ENCODE measurements at regions not wholly inside any gene's neighbourhood (a gene's known extent, or its start where the extent isn't known, plus 50 kb on each side); places are given as distances from the start of the nearest gene placed in this dataset.

DNA sequence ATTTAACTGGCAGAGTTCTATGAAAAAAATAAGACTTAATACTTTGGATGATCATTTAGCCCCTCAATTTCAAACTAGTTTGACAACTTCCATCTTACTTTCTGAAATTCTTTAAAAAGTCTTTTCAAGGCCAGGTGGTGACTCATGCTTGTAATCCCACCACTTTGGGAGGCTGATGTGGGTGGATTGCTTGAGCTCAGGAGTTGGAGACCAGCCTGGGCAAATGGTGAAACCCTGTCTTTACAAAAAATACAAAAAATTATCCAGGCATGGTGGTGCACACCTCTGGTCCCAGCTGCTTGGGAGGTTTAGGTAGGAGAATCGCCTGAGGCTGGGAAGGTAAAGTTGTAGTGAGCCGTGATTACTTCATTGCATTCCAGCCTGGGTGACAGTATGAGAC is 154.4 kb downstream of the TANC2 start:
- no peak for TF ChIP-seq CTCF (IDR thresholded peaks at IDR 0.05)
- Histone ChIP-seq H3K4me3 (ENCODE audit: low read depth in 1 of 2, low read length in 1 of 2) (no peak overlapping the region), H3K9me3 (no peaks in the 10 kb centered on the region), H3K4me1 (ENCODE audit: control insufficient read depth in 1 of 2, insufficient read depth in 1 of 2, low read depth in 1 of 2, low read length in 1 of 2) (no peaks in the 10 kb centered on the region), H3K27me3 (no peaks in the 10 kb centered on the region), H3K36me3 (no peaks in the 10 kb centered on the region), H3K27ac (no peak overlapping the region)

- H3K27me3 ChIP-seq: no peaks in the 10 kb centered on the region
Measured at GRCh38 chr17:63124536-63124935, 158.5 kb downstream of the TANC2 start.

GRCh38 chr17:63124958-63125357 is 158.9 kb downstream of the TANC2 start:
- no peaks in the 10 kb centered on the region for H3K4me1 ChIP-seq (ENCODE audit: control insufficient read depth in 1 of 2, insufficient read depth in 1 of 2, low read depth in 1 of 2, low read length in 1 of 2)
- H3K36me3 ChIP-seq: no peaks in the 10 kb centered on the region
- no peaks in the 10 kb centered on the region for H3K27me3 ChIP-seq
- H3K9me3 ChIP-seq: no peaks in the 10 kb centered on the region
- H3K4me3 ChIP-seq (ENCODE audit: low read depth in 1 of 2, low read length in 1 of 2): no peak overlapping the region
- no peak overlapping the region for H3K27ac ChIP-seq
- TF ChIP-seq CTCF (IDR thresholded peaks at IDR 0.05): no peak

More at GRCh38 chr17:63124536-63124935, 158.5 kb downstream of the TANC2 start:
- Histone ChIP-seq H3K4me1 (ENCODE audit: control insufficient read depth in 1 of 2, insufficient read depth in 1 of 2, low read depth in 1 of 2, low read length in 1 of 2) (no peaks in the 10 kb centered on the region), H3K4me3 (ENCODE audit: low read depth in 1 of 2, low read length in 1 of 2) (no peak overlapping the region), H3K27ac (no peak overlapping the region), H3K9me3 (no peaks in the 10 kb centered on the region), H3K36me3 (no peaks in the 10 kb centered on the region)
- TF ChIP-seq CTCF (IDR thresholded peaks at IDR 0.05): no peak

DNA sequence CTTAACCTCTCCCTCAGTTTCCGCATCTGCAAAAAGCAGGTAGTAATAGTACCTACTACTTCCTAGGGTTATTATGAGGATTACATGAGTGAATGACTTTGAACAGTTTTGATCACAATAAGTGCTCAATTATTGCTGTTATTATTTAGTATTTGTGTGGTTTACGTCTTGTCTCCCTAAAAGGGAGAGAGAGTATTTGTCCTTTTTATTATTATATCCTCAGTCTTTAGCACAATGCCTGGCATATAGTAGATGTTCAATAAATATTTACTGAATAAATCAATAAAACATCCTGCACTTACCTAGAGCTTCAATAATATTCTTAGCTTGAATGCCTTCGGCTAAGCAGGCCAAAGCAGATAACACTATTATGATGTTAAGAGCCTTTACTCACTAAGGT is 160.0 kb downstream of the TANC2 start:
- no peak overlapping the region for H3K4me3 ChIP-seq (ENCODE audit: low read depth in 1 of 2, low read length in 1 of 2)
- no peaks in the 10 kb centered on the region for H3K36me3 ChIP-seq
- no peak for TF ChIP-seq CTCF (IDR thresholded peaks at IDR 0.05)
- H3K27me3 ChIP-seq: no peaks in the 10 kb centered on the region
- H3K9me3 ChIP-seq: no peaks in the 10 kb centered on the region
- H3K27ac ChIP-seq: no peak overlapping the region
- H3K4me1 ChIP-seq (ENCODE audit: control insufficient read depth in 1 of 2, insufficient read depth in 1 of 2, low read depth in 1 of 2, low read length in 1 of 2): no peaks in the 10 kb centered on the region

- H3K9me3 ChIP-seq: no peaks in the 10 kb centered on the region
- no peaks in the 10 kb centered on the region for H3K36me3 ChIP-seq
- H3K4me3 ChIP-seq (ENCODE audit: low read depth in 1 of 2, low read length in 1 of 2): no peak overlapping the region
- no peaks in the 10 kb centered on the region for H3K27me3 ChIP-seq
- H3K27ac ChIP-seq: no peak overlapping the region
- no peak for TF ChIP-seq CTCF (IDR thresholded peaks at IDR 0.05)
- no peaks in the 10 kb centered on the region for H3K4me1 ChIP-seq (ENCODE audit: control insufficient read depth in 1 of 2, insufficient read depth in 1 of 2, low read depth in 1 of 2, low read length in 1 of 2)
Measured at GRCh38 chr17:63126607-63127006, 160.6 kb downstream of the TANC2 start.

DNA sequence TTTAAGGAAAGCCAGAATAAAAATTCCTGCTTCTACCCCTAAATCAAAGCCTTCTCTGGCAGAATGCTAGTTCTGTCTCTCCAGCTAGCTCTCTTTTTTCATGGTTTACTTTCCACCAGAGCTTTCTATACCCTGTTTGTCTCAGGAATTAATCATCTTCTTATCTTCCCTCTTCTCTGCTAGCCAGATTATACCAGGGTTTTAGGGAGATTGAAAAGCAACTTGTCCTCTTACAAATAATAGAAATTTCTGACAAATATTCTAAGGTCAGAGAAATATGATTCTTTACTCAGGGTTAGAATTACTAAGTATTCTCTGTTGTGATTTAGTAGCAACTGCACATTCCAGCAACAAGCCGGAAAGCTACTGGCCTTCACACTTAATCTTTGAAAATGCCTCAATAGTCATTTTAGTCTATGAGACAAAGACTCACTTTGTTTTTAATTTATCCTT is 166.4 kb downstream of the TANC2 start:
- H3K27me3 ChIP-seq: no peaks in the 10 kb centered on the region
- no peak overlapping the region for H3K4me3 ChIP-seq (ENCODE audit: low read depth in 1 of 2, low read length in 1 of 2)
- no peaks in the 10 kb centered on the region for H3K9me3 ChIP-seq
- no peaks in the 10 kb centered on the region for H3K4me1 ChIP-seq (ENCODE audit: control insufficient read depth in 1 of 2, insufficient read depth in 1 of 2, low read depth in 1 of 2, low read length in 1 of 2)
- no peaks in the 10 kb centered on the region for H3K36me3 ChIP-seq
- H3K27ac ChIP-seq: no peak overlapping the region
- no peak for TF ChIP-seq CTCF (IDR thresholded peaks at IDR 0.05)

Data from neutrophil (primary cell).